AG09319 (cell line): ENCODE measurements at regions not wholly inside any gene's neighbourhood (a gene's known extent, or its start where the extent isn't known, plus 50 kb on each side); places are given as distances from the start of the nearest gene placed in this dataset.

ENCODE experiments used
- DNase-seq: peaks from one replicate; pipeline ENCODE4 v3.0.0-alpha.2; 2010; ENCODE audit warnings: low read depth; ENCODE audit errors: extremely low read depth
- TF ChIP-seq, protein P1 (sequence below): IDR thresholded peaks from 2 replicates; pipeline ENCODE4 v1.5.1; 2011; ENCODE audit warnings: low read depth, mild to moderate bottlenecking, inconsistent platforms, low read length, moderate library complexity

DNA sequence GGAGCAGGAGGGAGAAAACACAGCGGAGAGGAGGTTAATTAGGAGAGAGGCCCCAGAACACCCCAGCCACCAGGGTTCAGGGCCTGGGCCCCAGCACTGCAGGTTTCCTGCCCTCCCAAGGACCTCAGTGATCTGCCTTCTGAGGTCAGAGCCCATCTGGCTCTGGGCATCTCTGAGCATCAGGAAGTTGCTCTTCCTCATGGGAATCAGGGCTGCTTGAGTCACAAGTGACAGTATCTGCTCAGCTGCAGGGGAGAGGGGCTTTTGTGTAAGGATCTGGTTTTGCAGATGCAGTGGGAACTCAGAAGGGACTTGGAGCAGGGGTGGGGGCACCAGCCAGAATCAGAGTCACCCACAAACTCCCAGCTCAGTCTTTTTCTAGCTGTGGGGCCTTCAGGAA, 472.1 kb downstream of the PTPRU start:
- no peak for DNase-seq
- TF ChIP-seq, protein P1, sequence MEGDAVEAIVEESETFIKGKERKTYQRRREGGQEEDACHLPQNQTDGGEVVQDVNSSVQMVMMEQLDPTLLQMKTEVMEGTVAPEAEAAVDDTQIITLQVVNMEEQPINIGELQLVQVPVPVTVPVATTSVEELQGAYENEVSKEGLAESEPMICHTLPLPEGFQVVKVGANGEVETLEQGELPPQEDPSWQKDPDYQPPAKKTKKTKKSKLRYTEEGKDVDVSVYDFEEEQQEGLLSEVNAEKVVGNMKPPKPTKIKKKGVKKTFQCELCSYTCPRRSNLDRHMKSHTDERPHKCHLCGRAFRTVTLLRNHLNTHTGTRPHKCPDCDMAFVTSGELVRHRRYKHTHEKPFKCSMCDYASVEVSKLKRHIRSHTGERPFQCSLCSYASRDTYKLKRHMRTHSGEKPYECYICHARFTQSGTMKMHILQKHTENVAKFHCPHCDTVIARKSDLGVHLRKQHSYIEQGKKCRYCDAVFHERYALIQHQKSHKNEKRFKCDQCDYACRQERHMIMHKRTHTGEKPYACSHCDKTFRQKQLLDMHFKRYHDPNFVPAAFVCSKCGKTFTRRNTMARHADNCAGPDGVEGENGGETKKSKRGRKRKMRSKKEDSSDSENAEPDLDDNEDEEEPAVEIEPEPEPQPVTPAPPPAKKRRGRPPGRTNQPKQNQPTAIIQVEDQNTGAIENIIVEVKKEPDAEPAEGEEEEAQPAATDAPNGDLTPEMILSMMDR, result no peak

DNA sequence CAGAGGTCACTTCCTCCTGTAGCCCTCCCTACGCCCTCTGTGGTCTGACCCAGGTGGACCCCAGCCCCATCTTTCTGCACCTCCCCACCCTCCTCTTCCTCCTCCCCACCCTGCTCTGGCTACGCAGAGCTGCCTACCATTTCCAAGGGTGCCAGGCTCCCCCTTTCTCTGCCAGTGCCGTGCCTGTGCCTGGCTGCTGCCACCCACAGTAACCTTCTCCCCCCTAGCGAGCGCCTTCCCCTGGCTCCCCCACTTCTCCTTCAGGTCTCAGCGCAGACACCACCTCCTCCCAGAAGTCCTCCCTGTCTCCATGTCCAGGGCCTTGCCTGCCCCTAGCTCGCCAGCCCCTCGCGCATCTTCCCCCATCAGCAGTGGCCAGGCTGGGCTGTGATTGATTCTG, 471.5 kb downstream of the PTPRU start:
- TF ChIP-seq, protein P1, result no peak
- DNase-seq, result no peak

DNA sequence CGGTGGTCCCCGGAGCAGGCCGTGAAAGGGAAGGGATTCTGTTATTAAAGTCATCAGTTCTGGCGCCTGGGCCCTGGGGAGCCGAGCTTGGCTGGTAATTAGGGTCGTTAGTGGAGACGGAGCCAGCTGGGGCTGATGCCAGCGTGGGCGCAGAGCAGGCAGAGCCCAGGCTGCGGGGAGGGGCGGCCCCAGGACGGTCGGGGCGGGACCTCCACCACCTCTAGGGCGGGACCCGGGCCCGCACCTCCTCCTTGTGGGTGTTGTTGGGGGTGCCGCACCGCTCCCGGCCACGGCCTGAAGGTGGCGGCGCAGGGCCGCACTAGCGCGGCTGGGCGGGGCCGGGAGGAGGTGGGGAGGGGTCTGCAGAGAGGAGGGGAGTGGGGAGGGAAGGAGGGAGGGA, 470.6 kb downstream of the PTPRU start:
- TF ChIP-seq, protein P1, result peak; percentile 60
- DNase-seq, result no peak

DNA sequence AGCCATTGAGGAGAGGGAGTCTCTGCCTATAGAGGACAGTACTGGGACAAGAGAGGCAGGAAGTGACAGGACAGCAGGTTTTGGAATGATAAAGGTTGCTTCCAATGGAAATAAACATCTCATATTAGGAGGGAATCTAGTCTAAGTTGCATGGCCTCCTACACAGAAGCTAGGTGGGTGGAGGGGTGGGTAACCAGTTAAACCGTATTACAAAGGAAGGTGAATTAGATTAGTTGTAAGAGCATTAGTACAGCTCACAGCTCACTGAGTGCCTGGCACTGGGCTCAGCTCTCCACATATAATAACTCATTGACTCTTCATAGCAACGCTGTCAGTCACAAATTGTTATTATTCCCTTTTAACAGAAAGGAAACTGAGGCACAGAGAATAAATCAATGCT, 468.1 kb downstream of the PTPRU start:
- TF ChIP-seq, protein P1, result no peak
- no peak for DNase-seq

DNA sequence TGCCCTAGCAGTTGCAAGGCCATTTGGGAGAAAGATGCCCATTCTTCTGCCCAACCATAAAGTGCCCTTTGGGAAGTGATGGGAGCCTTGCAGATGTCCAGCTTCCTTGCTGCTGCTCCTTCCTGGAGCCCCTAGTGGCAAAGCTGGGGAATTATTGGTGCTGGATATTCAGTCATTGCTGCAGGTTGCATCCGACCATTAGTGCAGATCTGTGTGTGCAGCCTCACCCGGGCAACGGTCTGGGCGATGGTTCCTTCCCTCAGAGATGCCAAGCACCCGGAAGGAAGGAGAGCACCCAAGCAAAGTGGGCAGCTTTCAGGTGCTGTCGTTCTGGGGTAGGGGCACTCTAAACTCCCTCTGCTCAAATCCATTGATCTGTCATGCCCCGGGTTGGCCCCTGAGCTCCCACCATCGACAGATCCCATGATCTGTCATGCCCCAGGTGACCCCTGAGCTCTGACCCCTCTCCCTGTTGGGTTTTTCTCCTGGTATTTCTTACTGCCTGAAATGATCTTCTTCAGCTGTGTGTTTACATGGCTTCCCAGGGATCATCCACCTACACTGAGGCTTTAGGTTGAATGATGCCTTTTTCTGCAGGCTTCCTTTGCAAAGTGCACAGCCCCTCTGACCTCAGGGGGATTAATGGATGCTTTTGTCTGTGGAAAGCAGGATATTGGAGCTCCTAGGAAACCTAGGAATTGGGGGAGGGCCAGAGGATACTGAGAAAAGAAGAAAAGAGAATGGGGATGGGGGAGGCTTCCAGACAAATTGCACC, 467.5 kb downstream of the PTPRU start:
- DNase-seq, result no peak

DNA sequence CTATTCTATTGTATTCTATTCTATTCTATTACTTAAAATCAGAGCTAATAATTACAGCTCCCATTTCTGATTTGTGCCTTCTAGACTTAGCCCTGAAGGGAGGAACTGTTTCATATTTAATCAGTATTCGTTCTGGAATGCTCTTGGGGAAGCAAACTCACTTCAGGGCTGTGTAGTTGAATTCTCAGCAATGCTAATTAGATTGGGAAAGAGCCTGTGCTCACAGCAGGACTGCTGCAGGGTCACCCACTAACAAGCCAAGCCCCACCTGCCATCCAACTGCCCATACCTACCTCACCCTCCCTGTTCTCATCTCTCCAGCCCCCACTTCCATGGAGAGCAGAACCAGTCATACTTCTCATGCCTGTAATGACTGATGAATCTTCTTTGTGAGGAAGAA, 464.2 kb downstream of the PTPRU start:
- TF ChIP-seq, protein P1, result no peak
- no peak for DNase-seq

More for the DNA sequence above, 467.5 kb downstream of the PTPRU start:
- TF ChIP-seq, protein P1, result peak; percentile 83

DNA sequence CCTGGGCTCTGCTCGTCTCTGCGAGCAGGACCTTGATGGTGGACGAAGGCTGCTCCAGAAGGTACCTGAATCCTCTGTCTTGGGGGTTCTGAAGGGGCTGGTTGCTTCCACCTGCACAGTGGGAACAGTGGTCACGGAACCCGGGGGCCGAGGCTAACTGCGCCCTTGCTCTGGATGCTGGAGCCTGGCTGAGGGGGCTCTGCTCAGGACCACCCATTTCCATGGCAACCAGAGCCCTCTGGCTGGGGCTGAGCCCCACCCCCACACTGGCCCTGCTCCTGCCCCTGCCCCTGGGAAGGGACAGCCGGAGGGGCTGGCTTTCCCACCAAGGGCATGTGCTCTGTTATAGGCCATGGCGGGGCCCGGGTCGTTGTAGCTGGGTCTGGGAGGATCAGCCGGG, 462.3 kb downstream of the PTPRU start:
- DNase-seq, result no peak
- TF ChIP-seq, protein P1, result no peak
